ENCODE measurements at regions not wholly inside any gene's neighbourhood (a gene's known extent, or its start where the extent isn't known, plus 50 kb on each side); places are given as distances from the start of the nearest gene placed in this dataset.

- TF ChIP-seq CTCF (IDR thresholded peaks at IDR 0.05) (no peak), POLR2A (IDR thresholded peaks at IDR 0.05) (no peak)
These were observed 139.5 kb downstream of the METTL4 start for GRCh38 chr18:2431806-2432205.

Data from right lobe of liver (tissue), 4 donors.